Neural progenitor cell (in vitro differentiated cells): ENCODE measurements at regions not wholly inside any gene's neighbourhood (a gene's known extent, or its start where the extent isn't known, plus 50 kb on each side); places are given as distances from the start of the nearest gene placed in this dataset.
A peak's percentile ranks its signal among the peaks of the same experiment; 100 is the strongest.

ENCODE experiments used
- DNase-seq: peaks from one replicate; pipeline ENCODE4 v3.0.0-alpha.2; 2016; ENCODE audit warnings: low spot score
- H2AFZ ChIP-seq: fragments of 200-600 bp; sonication (generic); replicated peaks from 2 replicates; pipeline ENCODE4 v1.6.1; 2016; ENCODE audit warnings: antibody characterized with exemption
- H3F3A ChIP-seq: fragments of 200-600 bp; sonication (generic); 2 replicates; pipeline ENCODE4 v1.6.1; 2016; ENCODE audit warnings: antibody characterized with exemption, low read depth
- H3K27ac ChIP-seq: fragments of 200-600 bp; sonication (generic); 2 replicates; pipeline ENCODE4 v1.5.1; 2016; ENCODE audit warnings: mild to moderate bottlenecking
- H3K27me3 ChIP-seq: fragments of 200-600 bp; sonication (generic); 2 replicates; pipeline ENCODE4 v1.6.1; 2016; ENCODE audit warnings: mild to moderate bottlenecking, moderate library complexity
- H3K36me3 ChIP-seq: fragments of 200-600 bp; sonication (generic); 2 replicates; pipeline ENCODE4 v1.5.1; 2016
- H3K4me1 ChIP-seq: fragments of 200-600 bp; sonication (generic); 2 replicates; pipeline ENCODE4 v1.6.1; 2016; ENCODE audit warnings: mixed run types
- H3K4me2 ChIP-seq: fragments of 200-600 bp; sonication (generic); 2 replicates; pipeline ENCODE4 v1.6.1; 2016
- H3K4me3 ChIP-seq: fragments of 200-600 bp; sonication (generic); 2 replicates; pipeline ENCODE4 v1.5.1; 2016
- H3K79me2 ChIP-seq: fragments of 200-600 bp; sonication (generic); 2 replicates; pipeline ENCODE4 v1.6.1; 2016; ENCODE audit warnings: low read depth
- H3K9ac ChIP-seq: fragments of 200-600 bp; sonication (generic); 2 replicates; pipeline ENCODE4 v1.6.1; 2016
- H3K9me3 ChIP-seq: fragments of 200-600 bp; sonication (generic); 2 replicates; pipeline ENCODE4 v1.5.1; 2016; ENCODE audit warnings: low read depth
- H4K20me1 ChIP-seq: fragments of 200-600 bp; sonication (generic); 2 replicates; pipeline ENCODE4 v1.6.1; 2016; ENCODE audit warnings: low read depth
- H3K27ac Mint-ChIP-seq: 3 replicates; pipeline ENCODE4 v1.8.0; 2021; ENCODE audit warnings: mixed read lengths
- H3K27me3 Mint-ChIP-seq: 2 replicates; pipeline ENCODE4 v1.8.0; 2022; ENCODE audit warnings: low read depth, mild to moderate bottlenecking, inconsistent platforms, moderate library complexity, mixed read lengths; ENCODE audit not compliant: insufficient read depth
- H3K36me3 Mint-ChIP-seq: 3 replicates; pipeline ENCODE4 v1.8.0; 2021; ENCODE audit warnings: mixed read lengths
- H3K4me1 Mint-ChIP-seq: 3 replicates; pipeline ENCODE4 v1.8.0; 2021; ENCODE audit warnings: mixed read lengths
- H3K4me3 Mint-ChIP-seq: 3 replicates; pipeline ENCODE4 v1.8.0; 2021; ENCODE audit warnings: mild to moderate bottlenecking, moderate library complexity, mixed read lengths
- H3K9me3 Mint-ChIP-seq: 3 replicates; pipeline ENCODE4 v1.8.0; 2020; ENCODE audit warnings: mixed read lengths
- EZH2 ChIP-seq: fragments of 200-600 bp; sonication (generic); IDR thresholded peaks from 2 replicates; pipeline ENCODE4 v1.6.1; 2017; ENCODE audit warnings: antibody characterized with exemption, mild to moderate bottlenecking, moderate library complexity
- EZH2phosphoT487 ChIP-seq: fragments of 200-600 bp; sonication (generic); IDR thresholded peaks from 2 replicates; pipeline ENCODE4 v1.6.1; 2017; ENCODE audit warnings: antibody characterized with exemption
- TF ChIP-seq, protein P1 (sequence below): fragments of 200-600 bp; sonication (generic); IDR thresholded peaks from 2 replicates; pipeline ENCODE4 v1.5.1; 2017; ENCODE audit warnings: antibody characterized with exemption, mild to moderate bottlenecking

DNA sequence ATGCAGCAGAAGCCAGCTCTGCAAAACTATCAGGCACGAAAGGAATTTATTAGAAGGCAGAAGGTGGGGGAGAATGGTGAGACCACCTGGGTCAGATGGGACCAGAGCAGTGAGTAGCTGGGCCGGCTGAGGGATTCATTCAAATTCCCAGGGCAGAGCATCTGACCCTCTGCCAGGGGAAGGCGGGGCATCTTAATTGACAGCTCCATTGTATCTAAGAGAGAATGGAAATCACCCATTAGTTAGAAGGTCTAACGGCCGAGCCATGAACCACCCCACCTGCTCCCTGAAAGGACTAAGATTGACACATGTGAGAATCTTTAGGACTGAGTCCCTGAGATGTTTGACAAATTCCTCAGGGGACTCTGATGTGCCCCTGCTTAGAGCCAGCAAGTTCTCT lies 83.7 kb downstream of the PHETA1 start:
- Mint-ChIP-seq H3K36me3 (peaks cover 5% of the 10 kb centered on the region), H3K27ac (no peak overlapping the region)
- peak; percentile 76 for DNase-seq

DNA sequence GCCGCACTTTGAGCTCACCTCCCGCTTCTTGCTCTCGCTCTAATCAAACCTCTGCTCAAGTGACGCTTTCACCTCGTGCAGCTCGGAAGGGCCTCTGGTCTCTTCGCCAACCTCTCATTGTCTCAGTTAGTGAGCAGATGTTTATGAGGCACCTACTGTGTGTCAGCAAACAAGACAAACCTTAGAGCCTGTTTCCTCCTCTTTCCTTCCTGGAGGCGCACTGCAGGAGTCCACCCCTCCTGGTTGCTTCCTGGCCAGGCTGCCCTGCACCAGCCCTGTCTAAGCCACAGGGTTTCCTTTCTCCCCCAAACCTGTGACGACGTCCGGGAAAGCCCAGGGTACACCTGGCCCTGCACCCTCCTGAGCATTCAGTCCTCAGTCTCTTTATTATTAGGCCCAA lies 84.2 kb downstream of the PHETA1 start:
- H3K36me3 ChIP-seq: no peaks in the 10 kb centered on the region
- H3K27me3 ChIP-seq: no peaks in the 10 kb centered on the region
- H3K4me1 Mint-ChIP-seq: peaks cover 13% of the 10 kb centered on the region
- peaks cover 3% of the 10 kb centered on the region for H3K27me3 Mint-ChIP-seq
- H3K9me3 Mint-ChIP-seq: peaks cover 12% of the 10 kb centered on the region
- no peak overlapping the region for H3K9ac ChIP-seq
- no peak overlapping the region for H3K27ac ChIP-seq
- H3K4me1 ChIP-seq: peaks cover 17% of the 10 kb centered on the region
- no peak for DNase-seq
- peak overlapping the region; percentile 51 for H3K4me2 ChIP-seq
- H3K79me2 ChIP-seq: no peaks in the 10 kb centered on the region
- H3K36me3 Mint-ChIP-seq: peaks cover 5% of the 10 kb centered on the region
- no peak for TF ChIP-seq EZH2phosphoT487
- no peak for TF ChIP-seq EZH2
- TF ChIP-seq, protein P1, sequence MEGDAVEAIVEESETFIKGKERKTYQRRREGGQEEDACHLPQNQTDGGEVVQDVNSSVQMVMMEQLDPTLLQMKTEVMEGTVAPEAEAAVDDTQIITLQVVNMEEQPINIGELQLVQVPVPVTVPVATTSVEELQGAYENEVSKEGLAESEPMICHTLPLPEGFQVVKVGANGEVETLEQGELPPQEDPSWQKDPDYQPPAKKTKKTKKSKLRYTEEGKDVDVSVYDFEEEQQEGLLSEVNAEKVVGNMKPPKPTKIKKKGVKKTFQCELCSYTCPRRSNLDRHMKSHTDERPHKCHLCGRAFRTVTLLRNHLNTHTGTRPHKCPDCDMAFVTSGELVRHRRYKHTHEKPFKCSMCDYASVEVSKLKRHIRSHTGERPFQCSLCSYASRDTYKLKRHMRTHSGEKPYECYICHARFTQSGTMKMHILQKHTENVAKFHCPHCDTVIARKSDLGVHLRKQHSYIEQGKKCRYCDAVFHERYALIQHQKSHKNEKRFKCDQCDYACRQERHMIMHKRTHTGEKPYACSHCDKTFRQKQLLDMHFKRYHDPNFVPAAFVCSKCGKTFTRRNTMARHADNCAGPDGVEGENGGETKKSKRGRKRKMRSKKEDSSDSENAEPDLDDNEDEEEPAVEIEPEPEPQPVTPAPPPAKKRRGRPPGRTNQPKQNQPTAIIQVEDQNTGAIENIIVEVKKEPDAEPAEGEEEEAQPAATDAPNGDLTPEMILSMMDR: no peak
- H2AFZ ChIP-seq: peak overlapping the region; percentile 54
- H4K20me1 ChIP-seq: no peaks in the 10 kb centered on the region
- no peak overlapping the region for H3K4me3 ChIP-seq
- H3F3A ChIP-seq: peaks cover 17% of the 10 kb centered on the region
- H3K4me3 Mint-ChIP-seq: no peak overlapping the region
- no peaks in the 10 kb centered on the region for H3K9me3 ChIP-seq
- H3K27ac Mint-ChIP-seq: no peak overlapping the region

More for the DNA sequence above, 83.7 kb downstream of the PHETA1 start:
- H3K36me3 ChIP-seq: no peaks in the 10 kb centered on the region
- no peak overlapping the region for H3K4me3 ChIP-seq
- H2AFZ ChIP-seq: no peak overlapping the region
- Mint-ChIP-seq H3K4me3 (no peak overlapping the region), H3K9me3 (peaks cover 12% of the 10 kb centered on the region), H3K4me1 (peaks cover 13% of the 10 kb centered on the region), H3K27me3 (peaks cover 3% of the 10 kb centered on the region)
- no peak overlapping the region for H3K27ac ChIP-seq
- no peaks in the 10 kb centered on the region for H4K20me1 ChIP-seq
- peaks cover 17% of the 10 kb centered on the region for H3K4me1 ChIP-seq
- TF ChIP-seq EZH2 (no peak), EZH2phosphoT487 (no peak)
- TF ChIP-seq, protein P1: no peak
- no peaks in the 10 kb centered on the region for H3K9me3 ChIP-seq
- H3F3A ChIP-seq: peaks cover 17% of the 10 kb centered on the region
- no peak overlapping the region for H3K9ac ChIP-seq
- H3K27me3 ChIP-seq: no peaks in the 10 kb centered on the region
- no peaks in the 10 kb centered on the region for H3K79me2 ChIP-seq
- H3K4me2 ChIP-seq: peak overlapping the region; percentile 51

DNA sequence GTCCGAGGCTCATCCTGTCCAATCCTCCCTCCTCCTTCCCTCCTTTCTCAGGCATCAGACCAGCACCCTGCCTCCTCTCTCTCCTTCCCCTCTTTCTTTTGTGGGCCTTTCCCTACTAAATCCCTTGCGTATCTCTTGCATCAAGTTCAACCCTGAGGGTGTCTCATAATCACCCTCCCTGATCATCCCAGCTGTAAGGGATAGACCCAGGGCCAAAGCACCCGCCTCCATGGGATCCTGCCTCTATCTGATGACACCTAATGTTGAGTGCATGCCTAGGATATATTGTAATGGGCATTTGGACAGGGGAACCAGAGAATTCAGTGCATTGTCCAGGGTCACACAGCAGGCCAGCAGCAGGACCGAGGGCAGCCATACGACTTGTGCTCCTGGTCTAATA lies 84.9 kb downstream of the PHETA1 start:
- no peak overlapping the region for H3K27ac Mint-ChIP-seq
- no peak for DNase-seq
- Histone ChIP-seq H4K20me1 (no peaks in the 10 kb centered on the region), H3F3A (peaks cover 17% of the 10 kb centered on the region), H3K27me3 (no peaks in the 10 kb centered on the region), H2AFZ (no peak overlapping the region), H3K36me3 (no peaks in the 10 kb centered on the region), H3K9ac (no peak overlapping the region), H3K79me2 (no peaks in the 10 kb centered on the region), H3K4me2 (no peak overlapping the region), H3K9me3 (no peaks in the 10 kb centered on the region), H3K27ac (no peak overlapping the region), H3K4me3 (no peak overlapping the region), H3K4me1 (peaks cover 17% of the 10 kb centered on the region)
- peaks cover 13% of the 10 kb centered on the region for H3K4me1 Mint-ChIP-seq
- no peak overlapping the region for H3K4me3 Mint-ChIP-seq
- peaks cover 3% of the 10 kb centered on the region for H3K27me3 Mint-ChIP-seq
- H3K36me3 Mint-ChIP-seq: peaks cover 5% of the 10 kb centered on the region
- peaks cover 12% of the 10 kb centered on the region for H3K9me3 Mint-ChIP-seq
- no peak for TF ChIP-seq EZH2phosphoT487
- TF ChIP-seq, protein P1: no peak
- no peak for TF ChIP-seq EZH2
